ENCODE measurements at regions not wholly inside any gene's neighbourhood (a gene's known extent, or its start where the extent isn't known, plus 50 kb on each side); places are given as distances from the start of the nearest gene placed in this dataset.

GRCh38 chr7:25754333-25754732 lies 397.7 kb upstream of the NFE2L3 start:
- ATAC-seq = no peak
- no peaks in the 10 kb centered on the region for H3K4me1 ChIP-seq
- H3K4me3 ChIP-seq = no peak overlapping the region
- no peaks in the 10 kb centered on the region for H3K9me3 ChIP-seq
- TF ChIP-seq POLR2A (IDR thresholded peaks at IDR 0.05) (no peak), CTCF (IDR thresholded peaks at IDR 0.05) (no peak)
- H3K36me3 ChIP-seq = no peaks in the 10 kb centered on the region
- no peak for DNase-seq
- WGBS (ENCODE audit: insufficient coverage, low coverage, low lambda C conversion rate, missing lambda C conversion rate) = 45% methylated on average over 2 of the region's 7 CpGs
- H3K27ac ChIP-seq = no peak overlapping the region
- H3K27me3 ChIP-seq = no peaks in the 10 kb centered on the region
- intact Hi-C loops (cut with DNase I) = no loop called here

- DNase-seq = no peak
- no peak for ATAC-seq
- TF ChIP-seq POLR2A (IDR thresholded peaks at IDR 0.05) (no peak), CTCF (IDR thresholded peaks at IDR 0.05) (no peak)
- H3K9me3 ChIP-seq = no peaks in the 10 kb centered on the region
- WGBS (ENCODE audit: insufficient coverage, low coverage, low lambda C conversion rate, missing lambda C conversion rate) = 50% methylated on average over 1 of the region's 1 CpG
- H3K27ac ChIP-seq = no peak overlapping the region
- H3K4me3 ChIP-seq = no peak overlapping the region
- no peaks in the 10 kb centered on the region for H3K27me3 ChIP-seq
- intact Hi-C loops (cut with DNase I) = no loop called here
- no peaks in the 10 kb centered on the region for H3K36me3 ChIP-seq
- H3K4me1 ChIP-seq = no peaks in the 10 kb centered on the region
Observed at GRCh38 chr7:25754751-25755150, 397.2 kb upstream of the NFE2L3 start.

- ATAC-seq (no peak), DNase-seq (no peak)
- H3K4me3 ChIP-seq = no peak overlapping the region
- intact Hi-C loops (cut with DNase I) = no loop called here
- H3K9me3 ChIP-seq = no peaks in the 10 kb centered on the region
- no peak for TF ChIP-seq CTCF (IDR thresholded peaks at IDR 0.05)
- TF ChIP-seq POLR2A (IDR thresholded peaks at IDR 0.05) = no peak
- H3K36me3 ChIP-seq = no peaks in the 10 kb centered on the region
- no peak overlapping the region for H3K27ac ChIP-seq
- no peaks in the 10 kb centered on the region for H3K27me3 ChIP-seq
- H3K4me1 ChIP-seq = no peaks in the 10 kb centered on the region
Observed at GRCh38 chr7:25756601-25757000, 395.4 kb upstream of the NFE2L3 start.

- Histone ChIP-seq H3K4me1 (no peaks in the 10 kb centered on the region), H3K36me3 (no peaks in the 10 kb centered on the region), H3K9me3 (no peaks in the 10 kb centered on the region), H3K27me3 (no peaks in the 10 kb centered on the region), H3K27ac (no peak overlapping the region), H3K4me3 (no peak overlapping the region)
- intact Hi-C loops (cut with DNase I) = no loop called here
- ATAC-seq (no peak), DNase-seq (no peak)
- WGBS (ENCODE audit: insufficient coverage, low coverage, low lambda C conversion rate, missing lambda C conversion rate) = 47% methylated on average over 4 of the region's 4 CpGs
- no peak for TF ChIP-seq POLR2A (IDR thresholded peaks at IDR 0.05)
- TF ChIP-seq CTCF (IDR thresholded peaks at IDR 0.05) = no peak
Observed at GRCh38 chr7:25758559-25758958, 393.4 kb upstream of the NFE2L3 start.

- Histone ChIP-seq H3K4me3 (no peak overlapping the region), H3K36me3 (no peaks in the 10 kb centered on the region), H3K27me3 (no peaks in the 10 kb centered on the region), H3K27ac (no peak overlapping the region), H3K4me1 (no peaks in the 10 kb centered on the region), H3K9me3 (no peaks in the 10 kb centered on the region)
- intact Hi-C loops (cut with DNase I) = no loop called here
- DNase-seq = no peak
- ATAC-seq = no peak
- TF ChIP-seq POLR2A (IDR thresholded peaks at IDR 0.05) = no peak
Observed at GRCh38 chr7:25759286-25759685, 392.7 kb upstream of the NFE2L3 start.
